C4-2B (cell line): ENCODE measurements at regions not wholly inside any gene's neighbourhood (a gene's known extent, or its start where the extent isn't known, plus 50 kb on each side); places are given as distances from the start of the nearest gene placed in this dataset.

Experiments
- ZFX ChIP-seq: fragments of 450-650 bp; IDR thresholded peaks from 2 replicates; pipeline ENCODE4 v1.6.1; 2017
- TF ChIP-seq, protein P1 (sequence below): fragments of 450-650 bp; conservative IDR thresholded peaks from 2 replicates; pipeline ENCODE4 v1.5.1; 2017; ENCODE audit warnings: mild to moderate bottlenecking

DNA sequence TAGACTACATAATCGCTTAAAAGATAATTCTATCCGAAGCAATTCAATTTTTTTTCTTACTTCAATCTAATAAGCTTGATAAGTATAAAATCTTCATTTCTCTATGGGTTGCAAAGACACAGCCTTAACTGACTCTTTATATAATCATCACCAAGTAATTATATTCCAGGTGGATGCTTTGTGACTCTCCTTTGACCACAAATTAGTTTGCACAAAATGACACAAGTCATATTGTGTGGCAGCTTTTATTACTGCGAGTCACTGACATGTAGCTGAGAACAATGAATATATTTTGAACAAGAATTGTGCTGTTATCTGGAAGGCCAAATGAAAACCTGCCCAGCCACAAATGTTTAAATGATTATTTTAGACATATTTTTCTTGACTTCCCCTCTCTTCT, 1727.8 kb downstream of the ARAP2 start:
- TF ChIP-seq, protein P1, sequence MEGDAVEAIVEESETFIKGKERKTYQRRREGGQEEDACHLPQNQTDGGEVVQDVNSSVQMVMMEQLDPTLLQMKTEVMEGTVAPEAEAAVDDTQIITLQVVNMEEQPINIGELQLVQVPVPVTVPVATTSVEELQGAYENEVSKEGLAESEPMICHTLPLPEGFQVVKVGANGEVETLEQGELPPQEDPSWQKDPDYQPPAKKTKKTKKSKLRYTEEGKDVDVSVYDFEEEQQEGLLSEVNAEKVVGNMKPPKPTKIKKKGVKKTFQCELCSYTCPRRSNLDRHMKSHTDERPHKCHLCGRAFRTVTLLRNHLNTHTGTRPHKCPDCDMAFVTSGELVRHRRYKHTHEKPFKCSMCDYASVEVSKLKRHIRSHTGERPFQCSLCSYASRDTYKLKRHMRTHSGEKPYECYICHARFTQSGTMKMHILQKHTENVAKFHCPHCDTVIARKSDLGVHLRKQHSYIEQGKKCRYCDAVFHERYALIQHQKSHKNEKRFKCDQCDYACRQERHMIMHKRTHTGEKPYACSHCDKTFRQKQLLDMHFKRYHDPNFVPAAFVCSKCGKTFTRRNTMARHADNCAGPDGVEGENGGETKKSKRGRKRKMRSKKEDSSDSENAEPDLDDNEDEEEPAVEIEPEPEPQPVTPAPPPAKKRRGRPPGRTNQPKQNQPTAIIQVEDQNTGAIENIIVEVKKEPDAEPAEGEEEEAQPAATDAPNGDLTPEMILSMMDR, result no peak
- no peak for TF ChIP-seq ZFX
